Pancreas (tissue), 10 donors: ENCODE measurements at regions not wholly inside any gene's neighbourhood (a gene's known extent, or its start where the extent isn't known, plus 50 kb on each side); places are given as distances from the start of the nearest gene placed in this dataset.
"Not testable (repeated sequence)": the region's sequence is repeated elsewhere in the genome, so short reads cannot be mapped to it uniquely, and the experiment has no call there.

Experiments used
- ATAC-seq, 4 donors: fragments of 200-7000 bp; cut with Tn5 transposase; one replicate each; pipeline versions ENCODE4 v1.8.0 to v1.9.1; 2020; ENCODE audit warnings: mild to moderate bottlenecking in 4 of 4, moderate library complexity in 4 of 4
- DNase-seq, 6 donors: peaks; one replicate each; pipeline ENCODE4 v3.0.0-alpha.2; 2020
- FAIRE-seq: peaks from 2 replicates; lab custom pipeline; 2012; peaks lifted over from hg19 to GRCh38; lab: Jason Lieb, UNC
- H3K27ac ChIP-seq, 4 donors: fragments of 200-600 bp; sonication (generic); 1 replicate in 3 of 4; 2 replicates in 1 of 4; pipeline versions ENCODE4 v1.5.0 to v1.8.0; 2020
- H3K27me3 ChIP-seq, 4 donors: fragments of 200-600 bp; one replicate each; pipeline ENCODE4 v1.8.0; 2021
- H3K36me3 ChIP-seq, 3 donors: fragments of 200-600 bp; sonication (generic) in 1 of 3; one replicate each; pipeline versions ENCODE4 v1.5.0 to v1.8.0; 2020 to 2021
- H3K4me1 ChIP-seq, 3 donors: fragments of 200-600 bp; one replicate each; pipeline ENCODE4 v1.8.0; 2021
- H3K4me3 ChIP-seq, 4 donors: fragments of 200-600 bp; sonication (generic) in 2 of 4; one replicate each; pipeline versions ENCODE4 v1.5.0 to v1.8.0; 2020 to 2021
- H3K9me3 ChIP-seq, 4 donors: fragments of 200-600 bp; one replicate each; pipeline ENCODE4 v1.8.0; 2021
- WGBS, 2 donors: extraction: QIAGEN DNeasy Blood & Tissue Kit; methylation state at CpG; one replicate each; pipeline ENCODE4 v1.1.7; 2013; 5-methylcytosine and 5-hydroxymethylcytosine counted together
- intact Hi-C, 3 donors: fragments of 100-400 bp; cut with DNase I; formaldehyde crosslinking; loops; one replicate each; pipeline versions ENCODE4 v1.11.1 to v1.14.2; 2022
- TF ChIP-seq, protein P1 (sequence below), 4 donors: fragments of 200-600 bp; sonication (generic) in 3 of 4; IDR thresholded peaks; one replicate each; pipeline versions ENCODE4 v1.5.0 to v1.8.0; 2021; ENCODE audit warnings: antibody characterized with exemption in 4 of 4
- donor health status: healthy with polysubstance abuse.
- donor health status: DM: no; HTN: no; CAD: no; lungs with moderate emphysema.
- donor health status: DM: no; HTN: no; CAD: no.
- donor health status: control.
- donor health status: control.
- donor health status: Bipolar disorder and iron deficiency.
- donor health status: DM: yes; HTN: yes; CAD: no.
- donor health status: DM: no; HTN: no; CAD: no.
- donor health status: DM: no; HTN: no; CAD: no.
- donor health status: DM: yes; HTN: yes; CAD: no.

DNA sequence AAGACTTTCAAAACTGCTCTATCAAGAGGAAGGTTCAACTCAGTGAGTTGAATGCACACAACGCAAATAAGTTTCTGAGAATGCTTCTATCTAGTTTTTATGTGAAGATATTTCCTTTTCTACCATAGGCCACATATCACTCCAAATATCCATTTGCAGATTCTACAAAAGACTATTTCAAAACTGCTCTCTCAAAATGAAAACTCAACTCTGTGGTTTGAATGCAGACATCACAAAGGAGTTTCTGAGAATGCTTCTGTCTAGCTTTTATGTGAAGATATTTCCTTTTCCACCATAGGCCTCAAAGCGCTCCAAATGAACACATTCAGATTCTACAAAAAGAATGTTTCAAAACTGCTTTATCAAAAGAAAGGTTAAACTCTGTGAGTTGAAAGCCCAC is 1093.1 kb upstream of the DEFB115 start:
- H3K27me3 ChIP-seq, H3K36me3 ChIP-seq, H3K4me1 ChIP-seq, ATAC-seq, DNase-seq, H3K4me3 ChIP-seq, FAIRE-seq, intact Hi-C loops, H3K27ac ChIP-seq, H3K9me3 ChIP-seq: not testable (repeated sequence)
- 82 to 84% methylated on average over 2 of the region's 2 CpGs for WGBS, 2 donors

DNA sequence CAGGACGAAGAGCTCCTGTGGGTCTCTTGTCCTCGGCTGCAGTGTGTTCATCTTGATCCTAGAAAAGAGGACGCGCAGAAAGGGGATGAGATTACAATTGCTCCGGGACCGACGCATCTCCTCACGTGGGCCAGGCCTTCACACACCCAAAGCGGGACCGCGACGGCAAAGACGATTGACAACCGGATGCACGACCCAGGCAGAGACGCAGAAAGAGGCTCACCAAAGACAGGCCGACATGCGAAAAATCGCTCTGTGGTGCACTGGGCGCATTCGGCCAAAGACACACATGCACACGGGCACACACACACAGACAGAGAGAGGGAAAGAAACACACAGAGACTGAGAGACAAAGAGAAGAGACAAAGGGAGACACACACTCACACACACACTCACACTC is 1089.9 kb upstream of the DEFB115 start:
- WGBS, 2 donors: 86% methylated on average over 22 of the region's 22 CpGs
- DNase-seq: peak in 1 of 6 donors; percentile 44
- no peaks in the 10 kb centered on the region for H3K9me3 ChIP-seq
- no peaks in the 10 kb centered on the region for H3K27me3 ChIP-seq
- FAIRE-seq: no peak
- H3K36me3 ChIP-seq: no peaks in the 10 kb centered on the region
- TF ChIP-seq, protein P1, sequence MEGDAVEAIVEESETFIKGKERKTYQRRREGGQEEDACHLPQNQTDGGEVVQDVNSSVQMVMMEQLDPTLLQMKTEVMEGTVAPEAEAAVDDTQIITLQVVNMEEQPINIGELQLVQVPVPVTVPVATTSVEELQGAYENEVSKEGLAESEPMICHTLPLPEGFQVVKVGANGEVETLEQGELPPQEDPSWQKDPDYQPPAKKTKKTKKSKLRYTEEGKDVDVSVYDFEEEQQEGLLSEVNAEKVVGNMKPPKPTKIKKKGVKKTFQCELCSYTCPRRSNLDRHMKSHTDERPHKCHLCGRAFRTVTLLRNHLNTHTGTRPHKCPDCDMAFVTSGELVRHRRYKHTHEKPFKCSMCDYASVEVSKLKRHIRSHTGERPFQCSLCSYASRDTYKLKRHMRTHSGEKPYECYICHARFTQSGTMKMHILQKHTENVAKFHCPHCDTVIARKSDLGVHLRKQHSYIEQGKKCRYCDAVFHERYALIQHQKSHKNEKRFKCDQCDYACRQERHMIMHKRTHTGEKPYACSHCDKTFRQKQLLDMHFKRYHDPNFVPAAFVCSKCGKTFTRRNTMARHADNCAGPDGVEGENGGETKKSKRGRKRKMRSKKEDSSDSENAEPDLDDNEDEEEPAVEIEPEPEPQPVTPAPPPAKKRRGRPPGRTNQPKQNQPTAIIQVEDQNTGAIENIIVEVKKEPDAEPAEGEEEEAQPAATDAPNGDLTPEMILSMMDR (IDR thresholded peaks at IDR 0.05): no peak
- intact Hi-C loops: no loop called here
- no peak for ATAC-seq
- H3K4me3 ChIP-seq: no peak overlapping the region
- no peaks in the 10 kb centered on the region for H3K4me1 ChIP-seq
- H3K27ac ChIP-seq: no peak overlapping the region

DNA sequence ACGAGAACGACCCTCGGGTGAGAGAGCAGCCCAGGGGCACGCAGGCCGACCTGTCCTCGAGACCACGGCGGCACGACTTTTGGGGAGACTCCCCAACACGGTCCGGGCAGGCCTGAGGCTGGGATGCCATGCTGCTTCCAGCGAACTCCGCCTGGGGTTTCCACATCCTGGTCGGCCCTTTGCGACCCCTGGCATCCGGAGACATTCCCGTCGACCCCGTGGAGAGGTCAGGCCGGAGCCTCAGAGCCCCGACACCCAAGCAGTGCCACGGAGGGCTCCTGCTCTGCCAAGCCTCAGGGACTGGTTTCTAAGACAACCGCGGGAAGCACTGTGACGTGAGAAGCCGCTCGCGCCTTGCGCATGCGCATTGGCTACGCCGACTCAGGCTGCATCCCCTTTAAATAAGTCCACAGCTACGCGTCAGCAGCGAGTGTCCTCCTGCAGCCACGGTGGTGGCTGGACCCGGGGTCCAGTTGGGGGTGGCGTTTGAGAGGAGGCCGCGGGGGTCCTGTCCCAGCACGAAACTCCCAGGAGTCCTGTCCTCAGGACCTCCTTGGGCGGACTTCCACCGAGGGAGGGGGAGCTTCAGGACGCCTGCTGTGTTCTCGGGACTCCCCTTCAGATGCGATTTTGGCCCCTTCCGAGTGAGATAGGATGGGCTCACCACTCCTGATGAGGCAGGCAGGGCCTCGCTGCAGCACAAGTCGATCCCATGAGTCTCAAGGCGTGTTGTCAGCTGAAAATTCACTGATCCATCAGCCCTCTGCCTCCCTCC is 1089.3 kb upstream of the DEFB115 start:
- H3K4me1 ChIP-seq: no peaks in the 10 kb centered on the region
- H3K27me3 ChIP-seq: no peaks in the 10 kb centered on the region
- 32 to 48% methylated on average over 50 of the region's 50 CpGs for WGBS, 2 donors
- DNase-seq: peak in 3 of 6 donors; percentile 13 to 61 (median 61)
- TF ChIP-seq, protein P1 (IDR thresholded peaks at IDR 0.05): no peak
- H3K4me3 ChIP-seq: no peak overlapping the region
- no peaks in the 10 kb centered on the region for H3K36me3 ChIP-seq
- no peak for ATAC-seq
- intact Hi-C loops: no loop called here
- no peak for FAIRE-seq
- H3K9me3 ChIP-seq: no peaks in the 10 kb centered on the region
- H3K27ac ChIP-seq: no peak overlapping the region

DNA sequence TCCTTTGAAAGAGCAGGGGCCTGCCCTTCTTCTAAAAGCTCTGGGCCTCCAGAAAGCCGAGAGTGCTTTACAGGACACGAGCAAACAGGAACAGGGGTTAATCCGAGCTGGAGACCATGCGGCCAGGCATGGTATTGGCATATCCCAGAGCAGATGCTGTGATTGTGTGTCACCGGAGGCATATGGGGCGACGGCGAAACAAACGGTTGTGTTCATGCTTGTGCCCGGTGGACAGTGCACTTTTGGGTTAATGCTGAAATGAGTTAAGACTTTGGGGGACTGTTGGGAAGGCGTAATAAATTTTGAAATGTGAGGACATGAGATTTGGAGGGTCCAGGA is 1088.7 kb upstream of the DEFB115 start:
- TF ChIP-seq, protein P1 (IDR thresholded peaks at IDR 0.05): no peak
- ATAC-seq (no peak), DNase-seq (no peak), FAIRE-seq (no peak)
- H3K4me1 ChIP-seq: no peaks in the 10 kb centered on the region
- 61 to 68% methylated on average over 11 of the region's 11 CpGs for WGBS, 2 donors
- no peak overlapping the region for H3K4me3 ChIP-seq
- no peak overlapping the region for H3K27ac ChIP-seq
- H3K9me3 ChIP-seq: no peaks in the 10 kb centered on the region
- no peaks in the 10 kb centered on the region for H3K27me3 ChIP-seq
- H3K36me3 ChIP-seq: no peaks in the 10 kb centered on the region
- intact Hi-C loops: no loop called here

DNA sequence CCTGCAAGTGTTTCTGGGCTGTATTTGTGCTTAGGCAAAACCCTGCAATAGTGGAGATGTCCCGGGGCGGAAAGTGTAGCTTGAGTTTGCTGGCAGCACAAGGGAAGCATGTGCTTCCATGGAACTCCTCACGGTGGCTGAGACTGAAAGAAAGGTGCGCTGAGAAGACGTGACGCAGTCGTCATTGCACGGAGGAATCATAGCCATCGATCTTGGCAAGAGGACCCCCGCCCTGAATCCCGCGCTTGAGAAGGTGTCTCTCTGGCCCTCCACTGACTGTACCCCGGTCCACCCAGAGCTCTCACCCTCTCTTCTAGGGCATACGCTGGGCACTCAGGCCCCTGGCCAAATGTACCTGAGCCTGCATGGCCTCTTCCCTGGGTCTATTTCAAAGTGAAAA is 1081.8 kb upstream of the DEFB115 start:
- H3K36me3 ChIP-seq: no peaks in the 10 kb centered on the region
- DNase-seq (peak in 1 of 6 donors; percentile 21), FAIRE-seq (no peak), ATAC-seq (no peak)
- intact Hi-C loops: no loop called here
- no peaks in the 10 kb centered on the region for H3K27me3 ChIP-seq
- no peak overlapping the region for H3K4me3 ChIP-seq
- no peak overlapping the region for H3K27ac ChIP-seq
- no peaks in the 10 kb centered on the region for H3K9me3 ChIP-seq
- TF ChIP-seq, protein P1 (IDR thresholded peaks at IDR 0.05): no peak
- H3K4me1 ChIP-seq: no peaks in the 10 kb centered on the region
- 68 to 74% methylated on average over 14 of the region's 14 CpGs for WGBS, 2 donors

DNA sequence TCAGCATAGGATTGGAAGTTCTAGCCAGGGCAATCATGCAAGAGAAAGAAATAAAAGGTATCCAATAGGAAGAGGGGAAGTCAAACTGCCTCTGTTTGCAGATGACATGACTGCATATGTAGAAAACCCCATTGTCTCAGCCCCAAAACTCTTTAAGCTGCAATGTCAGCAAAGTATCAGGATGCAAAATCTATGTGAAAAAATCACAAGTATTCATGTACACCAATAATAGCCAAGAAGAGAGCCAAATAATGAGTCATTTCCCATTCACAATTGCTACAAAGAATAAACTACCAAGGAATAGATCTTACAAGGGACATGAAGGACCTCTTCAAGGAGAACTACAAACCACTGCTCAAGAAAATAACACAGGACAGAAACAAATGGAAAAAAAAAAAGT is 1074.3 kb upstream of the DEFB115 start:
- H3K4me1 ChIP-seq, intact Hi-C loops, FAIRE-seq: not testable (repeated sequence)

DNA sequence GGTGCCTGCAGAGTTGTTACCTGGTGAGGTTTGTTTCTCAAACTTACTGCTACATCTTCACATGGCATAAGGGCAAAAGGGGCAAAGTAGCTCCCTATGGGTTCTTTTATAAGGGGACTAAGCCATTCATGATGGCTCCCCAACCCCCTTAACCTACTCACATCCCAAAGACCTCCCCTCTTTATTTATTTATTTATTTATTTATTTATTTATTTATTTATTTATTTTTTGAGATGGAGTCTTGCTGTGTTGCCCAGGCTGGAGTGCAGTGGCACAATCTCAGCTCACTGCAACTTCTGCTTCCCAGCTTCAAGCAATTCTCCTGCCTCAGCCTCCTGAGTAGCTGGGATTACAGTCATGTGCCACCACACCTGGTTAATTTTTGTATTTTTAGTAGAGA is 1065.7 kb upstream of the DEFB115 start:
- H3K27ac ChIP-seq, intact Hi-C loops, H3K9me3 ChIP-seq, H3K36me3 ChIP-seq, FAIRE-seq, H3K4me3 ChIP-seq, ATAC-seq, H3K27me3 ChIP-seq, DNase-seq, H3K4me1 ChIP-seq: not testable (repeated sequence)

More for the DNA sequence above, 1074.3 kb upstream of the DEFB115 start:
- not testable (repeated sequence) for H3K27me3 ChIP-seq, ATAC-seq, H3K27ac ChIP-seq, DNase-seq, H3K9me3 ChIP-seq, H3K36me3 ChIP-seq, H3K4me3 ChIP-seq

DNA sequence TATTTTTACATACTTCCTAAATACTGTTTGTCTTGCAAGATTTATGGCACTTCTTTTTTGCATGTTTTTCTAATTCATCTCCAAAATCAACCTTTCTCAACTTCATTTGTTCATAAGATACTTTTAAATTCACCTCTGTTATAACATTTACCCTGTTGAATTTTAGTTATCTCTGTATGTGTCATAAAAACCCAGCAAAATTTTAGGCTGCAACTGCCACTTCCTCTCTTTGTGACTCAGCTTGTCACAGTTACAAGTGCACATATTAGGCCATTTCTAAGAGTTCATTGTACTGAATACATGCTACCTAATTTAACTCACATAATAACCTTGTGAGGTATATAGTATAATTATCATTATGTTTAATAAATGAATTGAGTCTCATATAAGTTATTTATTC is 1023.0 kb upstream of the DEFB115 start:
- H3K36me3 ChIP-seq, H3K4me3 ChIP-seq, ATAC-seq, FAIRE-seq, H3K9me3 ChIP-seq, H3K27ac ChIP-seq, DNase-seq, intact Hi-C loops, H3K4me1 ChIP-seq, H3K27me3 ChIP-seq: not testable (repeated sequence)

DNA sequence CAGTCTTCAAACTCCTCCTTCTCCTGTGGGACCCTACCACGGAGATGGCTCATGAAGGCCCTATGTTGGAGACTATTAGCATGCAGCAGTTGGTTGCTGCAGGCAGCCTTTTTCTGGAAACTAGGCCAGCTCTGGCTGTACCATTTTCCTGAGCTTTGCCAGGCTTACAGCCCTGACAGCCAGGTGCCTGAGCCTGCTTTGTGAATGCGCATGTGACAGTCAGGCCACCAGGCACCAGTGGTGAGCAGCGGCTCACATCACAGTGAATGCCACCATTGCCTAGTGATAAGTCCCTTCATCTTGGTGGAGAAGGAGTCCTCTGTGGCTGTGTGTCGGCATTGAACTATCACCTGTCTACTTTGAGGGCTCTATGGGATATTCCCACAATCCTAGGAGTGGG is 982.4 kb upstream of the DEFB115 start:
- H3K4me3 ChIP-seq, H3K9me3 ChIP-seq, intact Hi-C loops, H3K27me3 ChIP-seq, H3K36me3 ChIP-seq, H3K4me1 ChIP-seq, H3K27ac ChIP-seq, ATAC-seq, FAIRE-seq, DNase-seq: not testable (repeated sequence)
- WGBS, 2 donors: 69 to 86% methylated on average over 4 of the region's 4 CpGs
